GM18873 (cell line): ENCODE measurements at regions not wholly inside any gene's neighbourhood (a gene's known extent, or its start where the extent isn't known, plus 50 kb on each side); places are given as distances from the start of the nearest gene placed in this dataset.
"Not testable (repeated sequence)": the region's sequence is repeated elsewhere in the genome, so short reads cannot be mapped to it uniquely, and the experiment has no call there.

Source experiments
- ATAC-seq: cut with Tn5 transposase; IDR thresholded peaks from one replicate; pipeline ENCODE4 v1.9.1; 2021; ENCODE audit warnings: mild to moderate bottlenecking, moderate library complexity, moderate number of reproducible peaks; ENCODE audit not compliant: unreplicated experiment, low FRiP score

- no peak for ATAC-seq
Measured at GRCh38 chr17:64773836-64774761, 112.0 kb upstream of the SMURF2 start.

- no peak for ATAC-seq
Measured at GRCh38 chr17:64773386-64773835, 111.3 kb upstream of the SMURF2 start.

- no peak for ATAC-seq
Measured at GRCh38 chr17:64772845-64773299, 110.8 kb upstream of the SMURF2 start.

GRCh38 chr17:64771980-64772844, 110.1 kb upstream of the SMURF2 start:
- no peak for ATAC-seq

GRCh38 chr17:64769712-64770111, 107.6 kb upstream of the SMURF2 start:
- ATAC-seq, result no peak

GRCh38 chr17:64767269-64767997, 105.3 kb upstream of the SMURF2 start:
- ATAC-seq, result no peak

GRCh38 chr17:64765191-64765889, 103.2 kb upstream of the SMURF2 start:
- no peak for ATAC-seq

- ATAC-seq, result no peak
Measured at GRCh38 chr17:64750891-64751677, 89.0 kb upstream of the SMURF2 start.

GRCh38 chr17:64750478-64750877, 88.4 kb upstream of the SMURF2 start:
- no peak for ATAC-seq

GRCh38 chr17:64749306-64749705, 87.2 kb upstream of the SMURF2 start:
- ATAC-seq, result no peak

- ATAC-seq, result no peak
Measured at GRCh38 chr17:64747938-64748540, 85.9 kb upstream of the SMURF2 start.

- ATAC-seq, result no peak
Measured at GRCh38 chr17:64742326-64742725, 80.2 kb upstream of the SMURF2 start.

GRCh38 chr17:64741916-64742315, 79.8 kb upstream of the SMURF2 start:
- ATAC-seq, result not testable (repeated sequence)

GRCh38 chr17:64741038-64741641, 79.0 kb upstream of the SMURF2 start:
- no peak for ATAC-seq

GRCh38 chr17:64739316-64740058, 77.4 kb upstream of the SMURF2 start:
- no peak for ATAC-seq

- no peak for ATAC-seq
Measured at GRCh38 chr17:64736804-64737492, 74.8 kb upstream of the SMURF2 start.
